Activated CD4-positive, alpha-beta T cell treated with anti-CD3 and anti-CD28 coated beads for 24 hours (primary cell): ENCODE measurements at regions not wholly inside any gene's neighbourhood (a gene's known extent, or its start where the extent isn't known, plus 50 kb on each side); places are given as distances from the start of the nearest gene placed in this dataset.
"Not testable (repeated sequence)": the region's sequence is repeated elsewhere in the genome, so short reads cannot be mapped to it uniquely, and the experiment has no call there.

Experiments
- DNase-seq, 2 donors: peaks; one replicate each; pipeline ENCODE4 v3.0.0-alpha.2; 2020; ENCODE audit warnings: low read depth in 2 of 2

- DNase-seq: no peak
These were observed 2545.3 kb downstream of the PCDH9 start for GRCh38 chr13:64684685-64685431.

GRCh38 chr13:64684108-64684507 is 2546.0 kb downstream of the PCDH9 start:
- DNase-seq: no peak

GRCh38 chr13:64680739-64681138 is 2549.4 kb downstream of the PCDH9 start:
- DNase-seq: no peak

- no peak for DNase-seq
These were observed 2554.8 kb downstream of the PCDH9 start for GRCh38 chr13:64675255-64675892.

- DNase-seq: no peak
These were observed 2556.0 kb downstream of the PCDH9 start for GRCh38 chr13:64674126-64674525.

- no peak for DNase-seq
These were observed 2557.4 kb downstream of the PCDH9 start for GRCh38 chr13:64672751-64673150.

- no peak for DNase-seq
These were observed 2567.1 kb downstream of the PCDH9 start for GRCh38 chr13:64662887-64663593.

- no peak for DNase-seq
These were observed 2581.8 kb downstream of the PCDH9 start for GRCh38 chr13:64648293-64648692.

GRCh38 chr13:64643066-64643465 is 2587.1 kb downstream of the PCDH9 start:
- DNase-seq: no peak

- no peak for DNase-seq
These were observed 2590.1 kb downstream of the PCDH9 start for GRCh38 chr13:64640002-64640401.

GRCh38 chr13:64639206-64639605 is 2590.9 kb downstream of the PCDH9 start:
- DNase-seq: no peak

GRCh38 chr13:64633948-64634347 is 2596.2 kb downstream of the PCDH9 start:
- no peak for DNase-seq

GRCh38 chr13:64627654-64628053 is 2602.5 kb downstream of the PCDH9 start:
- no peak for DNase-seq

GRCh38 chr13:64626105-64626504 is 2604.0 kb downstream of the PCDH9 start:
- DNase-seq: no peak

GRCh38 chr13:64617231-64617630 is 2612.9 kb downstream of the PCDH9 start:
- DNase-seq: no peak

- no peak for DNase-seq
These were observed 2638.2 kb downstream of the PCDH9 start for GRCh38 chr13:64591971-64592370.

GRCh38 chr13:64579331-64579730 is 2650.8 kb downstream of the PCDH9 start:
- no peak for DNase-seq

GRCh38 chr13:64568748-64569147 is 2661.4 kb downstream of the PCDH9 start:
- DNase-seq: no peak

- not testable (repeated sequence) for DNase-seq
These were observed 2672.1 kb downstream of the PCDH9 start for GRCh38 chr13:64558031-64558430.

GRCh38 chr13:64556376-64556775 is 2673.8 kb downstream of the PCDH9 start:
- DNase-seq: no peak

- DNase-seq: no peak
These were observed 2676.6 kb downstream of the PCDH9 start for GRCh38 chr13:64553411-64554129.

- no peak for DNase-seq
These were observed 2678.4 kb downstream of the PCDH9 start for GRCh38 chr13:64551755-64552154.
